ENCODE measurements at regions not wholly inside any gene's neighbourhood (a gene's known extent, or its start where the extent isn't known, plus 50 kb on each side); places are given as distances from the start of the nearest gene placed in this dataset.
"Not testable (repeated sequence)": the region's sequence is repeated elsewhere in the genome, so short reads cannot be mapped to it uniquely, and the experiment has no call there.

DNA sequence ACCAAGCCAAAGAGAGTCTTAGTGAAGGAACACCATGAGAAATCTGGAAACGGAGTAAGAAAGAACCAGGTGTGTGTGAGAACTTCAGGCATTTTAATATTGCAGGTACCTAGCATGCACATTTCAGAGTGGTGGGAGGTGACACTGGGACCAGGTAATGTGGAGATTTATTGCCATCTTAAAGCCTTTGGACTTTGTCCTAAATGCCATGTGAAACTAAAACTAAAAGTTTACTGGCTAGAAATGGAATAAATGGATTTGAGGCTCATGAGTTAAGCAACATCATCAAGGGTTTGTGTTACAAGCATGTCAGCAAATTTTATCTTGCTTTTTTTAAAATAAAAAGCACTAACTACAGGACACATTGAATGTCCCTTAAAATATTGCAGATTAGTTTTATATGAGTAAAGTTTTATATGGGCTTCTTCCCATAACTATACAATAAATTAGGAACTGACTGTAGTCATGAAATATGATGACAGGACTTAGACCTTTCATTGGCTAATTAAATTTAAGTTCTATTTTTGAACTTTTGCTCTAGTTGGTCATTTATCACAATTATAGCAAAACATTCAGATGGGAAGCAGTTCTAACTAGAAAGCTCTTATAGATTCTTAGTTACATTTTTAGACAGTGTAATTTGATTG, 721.1 kb upstream of the NOVA1 start:
- Histone ChIP-seq H3K36me3 (ENCODE audit: control insufficient read depth, insufficient read depth, low read length) (no peaks in the 10 kb centered on the region), H3K9me3 (replicated peaks; ENCODE audit: control insufficient read depth, low read depth, low read length) (no peaks in the 10 kb centered on the region), H3K27me3 (ENCODE audit: control insufficient read depth, insufficient read depth, low read length) (no peaks in the 10 kb centered on the region), H3K27ac (ENCODE audit: low read length) (no peak overlapping the region), H3K4me3 (ENCODE audit: low read length) (no peak overlapping the region), H3K4me1 (ENCODE audit: control insufficient read depth, insufficient read depth, low read length) (no peaks in the 10 kb centered on the region)
- WGBS (ENCODE audit: insufficient coverage): 100% methylated on average over 1 of the region's 1 CpG
- no peak for DNase-seq

DNA sequence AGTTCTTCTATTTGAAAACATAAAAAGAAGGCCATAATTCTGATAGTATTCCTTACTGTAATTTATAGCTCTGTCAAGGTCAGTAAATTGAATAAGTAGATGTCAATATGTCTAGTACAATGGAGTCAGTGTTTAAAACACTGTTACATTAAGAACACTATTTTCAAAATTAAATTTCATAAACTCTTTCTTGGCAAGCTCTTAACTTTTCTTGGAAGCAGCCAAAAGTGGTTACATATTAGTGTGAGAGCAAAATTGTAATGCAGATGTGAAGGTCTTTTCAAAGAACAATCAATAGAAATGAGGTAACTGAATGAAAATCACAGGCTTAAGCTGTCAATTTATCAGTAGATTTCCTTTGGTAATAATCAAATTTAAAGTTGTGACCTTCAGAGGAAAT, 722.4 kb upstream of the NOVA1 start:
- Histone ChIP-seq H3K36me3 (ENCODE audit: control insufficient read depth, insufficient read depth, low read length) (no peaks in the 10 kb centered on the region), H3K27ac (ENCODE audit: low read length) (no peak overlapping the region), H3K4me1 (ENCODE audit: control insufficient read depth, insufficient read depth, low read length) (no peaks in the 10 kb centered on the region), H3K4me3 (ENCODE audit: low read length) (no peak overlapping the region), H3K27me3 (ENCODE audit: control insufficient read depth, insufficient read depth, low read length) (no peaks in the 10 kb centered on the region), H3K9me3 (replicated peaks; ENCODE audit: control insufficient read depth, low read depth, low read length) (peaks cover 6% of the 10 kb centered on the region)
- DNase-seq: peak; percentile 63

- WGBS (ENCODE audit: insufficient coverage): 100% methylated on average over 1 of the region's 3 CpGs
- Histone ChIP-seq H3K27ac (ENCODE audit: low read length) (no peak overlapping the region), H3K9me3 (replicated peaks; ENCODE audit: control insufficient read depth, low read depth, low read length) (peaks cover 6% of the 10 kb centered on the region), H3K4me3 (ENCODE audit: low read length) (no peak overlapping the region), H3K36me3 (ENCODE audit: control insufficient read depth, insufficient read depth, low read length) (no peaks in the 10 kb centered on the region), H3K4me1 (ENCODE audit: control insufficient read depth, insufficient read depth, low read length) (no peaks in the 10 kb centered on the region), H3K27me3 (ENCODE audit: control insufficient read depth, insufficient read depth, low read length) (no peaks in the 10 kb centered on the region)
- DNase-seq: no peak
Measured at GRCh38 chr14:27327095-27327494, 729.3 kb upstream of the NOVA1 start.

GRCh38 chr14:27338012-27338411, 740.2 kb upstream of the NOVA1 start:
- Histone ChIP-seq H3K27ac (ENCODE audit: low read length) (no peak overlapping the region), H3K4me3 (ENCODE audit: low read length) (no peak overlapping the region), H3K9me3 (replicated peaks; ENCODE audit: control insufficient read depth, low read depth, low read length) (no peaks in the 10 kb centered on the region), H3K36me3 (ENCODE audit: control insufficient read depth, insufficient read depth, low read length) (no peaks in the 10 kb centered on the region), H3K4me1 (ENCODE audit: control insufficient read depth, insufficient read depth, low read length) (no peaks in the 10 kb centered on the region), H3K27me3 (ENCODE audit: control insufficient read depth, insufficient read depth, low read length) (no peaks in the 10 kb centered on the region)
- no peak for DNase-seq
- WGBS (ENCODE audit: insufficient coverage): no CpG with 5 or more reads among the region's 2 CpGs

GRCh38 chr14:27363036-27363435, 765.2 kb upstream of the NOVA1 start:
- H3K9me3 ChIP-seq (replicated peaks; ENCODE audit: control insufficient read depth, low read depth, low read length); H3K27ac ChIP-seq (ENCODE audit: low read length); H3K36me3 ChIP-seq (ENCODE audit: control insufficient read depth, insufficient read depth, low read length); H3K4me1 ChIP-seq (ENCODE audit: control insufficient read depth, insufficient read depth, low read length); H3K4me3 ChIP-seq (ENCODE audit: low read length); DNase-seq; H3K27me3 ChIP-seq (ENCODE audit: control insufficient read depth, insufficient read depth, low read length): not testable (repeated sequence)
- 80% methylated on average over 8 of the region's 8 CpGs for WGBS (ENCODE audit: insufficient coverage)

DNA sequence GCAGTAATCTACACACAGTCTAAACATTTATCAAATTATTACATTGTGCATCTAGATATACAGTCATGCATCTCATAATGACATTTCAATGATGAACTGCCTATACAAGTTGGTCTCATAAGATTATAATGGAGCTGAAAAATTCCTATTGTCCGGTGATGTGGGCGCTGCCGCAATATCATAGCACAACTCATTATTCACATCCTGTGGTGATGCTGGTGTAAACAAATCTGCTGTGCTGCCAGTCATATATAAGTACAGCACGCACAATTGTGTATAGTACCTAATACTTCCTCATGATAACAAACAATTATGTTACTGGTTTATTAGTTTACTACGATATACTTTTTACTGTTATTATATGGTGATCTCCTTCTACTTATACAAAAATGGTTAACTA, 768.8 kb upstream of the NOVA1 start:
- DNase-seq: no peak
- no peak overlapping the region for H3K4me3 ChIP-seq (ENCODE audit: low read length)
- no CpG with 5 or more reads among the region's 5 CpGs for whole genome bisulfite sequencing (ENCODE audit: insufficient coverage)
- H3K27ac ChIP-seq (ENCODE audit: low read length): no peak overlapping the region
- H3K4me1 ChIP-seq (ENCODE audit: control insufficient read depth, insufficient read depth, low read length): no peaks in the 10 kb centered on the region
- H3K27me3 ChIP-seq (ENCODE audit: control insufficient read depth, insufficient read depth, low read length): no peaks in the 10 kb centered on the region
- H3K36me3 ChIP-seq (ENCODE audit: control insufficient read depth, insufficient read depth, low read length): no peaks in the 10 kb centered on the region
- H3K9me3 ChIP-seq (replicated peaks; ENCODE audit: control insufficient read depth, low read depth, low read length): no peaks in the 10 kb centered on the region

DNA sequence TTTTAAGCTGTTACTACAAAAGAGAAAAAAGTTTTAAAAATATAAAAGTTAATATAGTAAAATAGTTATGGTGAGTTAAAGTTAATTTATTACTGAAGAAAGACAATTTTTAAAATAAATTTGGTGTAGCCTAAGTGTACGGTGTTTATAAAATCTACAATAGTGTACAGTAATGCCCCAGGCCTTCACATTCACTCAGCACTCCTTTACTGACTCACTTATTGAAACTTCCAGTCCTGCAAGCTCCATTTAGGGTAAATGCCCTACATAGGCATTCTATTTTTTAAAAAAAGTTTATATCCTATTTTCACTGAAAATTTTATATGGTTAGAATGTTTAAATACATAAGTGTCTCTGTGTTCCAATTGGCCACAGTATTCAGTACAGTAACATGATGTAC, 769.5 kb upstream of the NOVA1 start:
- H3K9me3 ChIP-seq (replicated peaks; ENCODE audit: control insufficient read depth, low read depth, low read length): no peaks in the 10 kb centered on the region
- no peak overlapping the region for H3K4me3 ChIP-seq (ENCODE audit: low read length)
- no peak for DNase-seq
- no peaks in the 10 kb centered on the region for H3K4me1 ChIP-seq (ENCODE audit: control insufficient read depth, insufficient read depth, low read length)
- WGBS (ENCODE audit: insufficient coverage): no CpG with 5 or more reads among the region's 1 CpG
- no peaks in the 10 kb centered on the region for H3K27me3 ChIP-seq (ENCODE audit: control insufficient read depth, insufficient read depth, low read length)
- H3K36me3 ChIP-seq (ENCODE audit: control insufficient read depth, insufficient read depth, low read length): no peaks in the 10 kb centered on the region
- no peak overlapping the region for H3K27ac ChIP-seq (ENCODE audit: low read length)

DNA sequence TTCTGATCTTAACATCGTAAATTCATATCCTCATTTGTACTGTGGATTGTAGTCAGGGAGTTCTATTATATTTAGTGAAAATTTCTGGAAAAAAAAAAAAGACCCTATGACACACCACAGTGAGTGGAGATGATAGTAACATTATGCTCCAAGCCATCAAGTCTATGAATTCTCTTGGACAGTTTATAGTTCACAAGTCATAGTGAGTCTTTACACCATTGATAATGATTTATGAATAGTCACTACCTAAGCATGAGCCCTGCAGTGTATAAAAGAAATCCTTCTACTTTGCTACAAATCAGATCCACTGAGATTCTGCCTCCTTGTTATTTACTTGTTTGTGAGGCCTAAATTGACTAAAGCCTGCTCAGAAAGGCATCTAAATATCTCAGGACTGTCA, 772.2 kb upstream of the NOVA1 start:
- H3K36me3 ChIP-seq (ENCODE audit: control insufficient read depth, insufficient read depth, low read length): no peaks in the 10 kb centered on the region
- no peak for DNase-seq
- no peak overlapping the region for H3K4me3 ChIP-seq (ENCODE audit: low read length)
- no peaks in the 10 kb centered on the region for H3K9me3 ChIP-seq (replicated peaks; ENCODE audit: control insufficient read depth, low read depth, low read length)
- no peaks in the 10 kb centered on the region for H3K4me1 ChIP-seq (ENCODE audit: control insufficient read depth, insufficient read depth, low read length)
- no peak overlapping the region for H3K27ac ChIP-seq (ENCODE audit: low read length)
- WGBS (ENCODE audit: insufficient coverage): no CpG with 5 or more reads among the region's 1 CpG
- H3K27me3 ChIP-seq (ENCODE audit: control insufficient read depth, insufficient read depth, low read length): no peaks in the 10 kb centered on the region

GRCh38 chr14:27370775-27371174, 772.9 kb upstream of the NOVA1 start:
- Histone ChIP-seq H3K9me3 (replicated peaks; ENCODE audit: control insufficient read depth, low read depth, low read length) (no peaks in the 10 kb centered on the region), H3K4me1 (ENCODE audit: control insufficient read depth, insufficient read depth, low read length) (no peaks in the 10 kb centered on the region), H3K4me3 (ENCODE audit: low read length) (no peak overlapping the region), H3K27ac (ENCODE audit: low read length) (no peak overlapping the region), H3K27me3 (ENCODE audit: control insufficient read depth, insufficient read depth, low read length) (no peaks in the 10 kb centered on the region), H3K36me3 (ENCODE audit: control insufficient read depth, insufficient read depth, low read length) (no peaks in the 10 kb centered on the region)
- DNase-seq: no peak

DNA sequence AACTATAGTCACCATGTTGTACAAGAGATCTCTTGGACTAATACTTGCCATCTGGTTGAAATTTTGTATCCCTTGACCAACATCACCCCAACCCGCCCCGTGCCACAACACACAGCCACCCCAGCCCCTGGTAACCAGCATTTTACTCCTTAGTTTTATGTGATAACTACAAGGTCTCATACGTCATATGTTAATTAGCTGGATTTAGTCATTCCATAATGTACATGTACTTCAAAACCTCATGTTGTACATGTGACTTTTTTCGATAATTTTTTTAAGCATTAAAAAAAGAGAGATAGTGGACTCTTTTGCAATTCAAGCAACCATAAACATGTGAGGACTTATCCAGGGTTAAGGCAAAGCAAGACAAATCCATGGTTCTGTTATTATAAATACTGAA, 773.4 kb upstream of the NOVA1 start:
- Histone ChIP-seq H3K27me3 (ENCODE audit: control insufficient read depth, insufficient read depth, low read length) (no peaks in the 10 kb centered on the region), H3K9me3 (replicated peaks; ENCODE audit: control insufficient read depth, low read depth, low read length) (no peaks in the 10 kb centered on the region), H3K4me3 (ENCODE audit: low read length) (no peak overlapping the region), H3K4me1 (ENCODE audit: control insufficient read depth, insufficient read depth, low read length) (no peaks in the 10 kb centered on the region), H3K36me3 (ENCODE audit: control insufficient read depth, insufficient read depth, low read length) (no peaks in the 10 kb centered on the region), H3K27ac (ENCODE audit: low read length) (no peak overlapping the region)
- WGBS (ENCODE audit: insufficient coverage): no CpG with 5 or more reads among the region's 4 CpGs
- DNase-seq: no peak

DNA sequence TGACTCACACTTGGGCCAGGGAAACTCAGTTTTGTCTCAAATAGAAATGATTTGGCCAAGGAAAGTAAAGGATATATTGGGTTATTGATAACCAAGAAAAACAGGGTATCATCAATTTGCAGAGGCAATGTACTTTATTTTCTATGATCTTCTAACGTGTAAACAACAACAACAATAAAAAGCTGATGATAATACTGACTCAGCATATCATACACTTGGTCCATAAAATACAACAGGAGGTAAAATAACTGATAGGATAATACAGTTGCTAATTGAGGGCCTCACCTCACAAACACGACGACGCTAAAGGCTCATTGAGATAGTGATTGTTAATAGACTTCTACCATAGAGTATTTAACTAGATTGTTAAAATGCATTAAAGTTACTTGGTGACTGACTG, 774.0 kb upstream of the NOVA1 start:
- no peak overlapping the region for H3K4me3 ChIP-seq (ENCODE audit: low read length)
- H3K27me3 ChIP-seq (ENCODE audit: control insufficient read depth, insufficient read depth, low read length): no peaks in the 10 kb centered on the region
- H3K27ac ChIP-seq (ENCODE audit: low read length): no peak overlapping the region
- no peak for DNase-seq
- H3K9me3 ChIP-seq (replicated peaks; ENCODE audit: control insufficient read depth, low read depth, low read length): no peaks in the 10 kb centered on the region
- H3K4me1 ChIP-seq (ENCODE audit: control insufficient read depth, insufficient read depth, low read length): no peaks in the 10 kb centered on the region
- no CpG with 5 or more reads among the region's 4 CpGs for WGBS (ENCODE audit: insufficient coverage)
- H3K36me3 ChIP-seq (ENCODE audit: control insufficient read depth, insufficient read depth, low read length): no peaks in the 10 kb centered on the region

Measured in muscle of leg (tissue), 3 donors.